Stimulated activated CD8-positive, alpha-beta memory T cell treated with anti-CD3 and anti-CD28 coated beads, Interleukin-7, amount 100 ng/mL, for 1 hour (primary cell): ENCODE measurements at regions not wholly inside any gene's neighbourhood (a gene's known extent, or its start where the extent isn't known, plus 50 kb on each side); places are given as distances from the start of the nearest gene placed in this dataset.
"Not testable (repeated sequence)": the region's sequence is repeated elsewhere in the genome, so short reads cannot be mapped to it uniquely, and the experiment has no call there.

ENCODE experiments used
- DNase-seq, 2 donors: peaks; one replicate each; pipeline ENCODE4 v3.0.0-alpha.2; 2020; ENCODE audit warnings: low read depth in 2 of 2

DNA sequence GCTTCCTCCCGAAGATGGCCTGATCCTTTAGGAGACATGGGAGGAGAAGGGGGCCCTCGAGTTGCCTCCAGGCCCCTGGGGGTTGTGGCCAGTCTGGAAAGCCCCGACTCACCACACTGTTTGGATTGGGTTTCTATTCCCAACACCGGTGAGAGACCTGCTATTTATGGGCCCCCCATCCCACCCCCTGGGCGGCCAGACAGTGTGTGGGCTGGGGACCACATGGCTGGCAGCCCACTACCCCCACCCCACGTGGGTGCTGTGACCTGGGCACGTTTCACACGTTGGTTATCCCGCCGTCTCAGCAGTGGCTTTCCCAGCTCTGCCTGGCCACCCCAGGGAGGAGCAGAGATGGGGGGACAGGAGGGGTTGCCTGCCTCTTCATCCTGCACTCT is 116.1 kb downstream of the VEGFA start:
- no peak for DNase-seq

DNA sequence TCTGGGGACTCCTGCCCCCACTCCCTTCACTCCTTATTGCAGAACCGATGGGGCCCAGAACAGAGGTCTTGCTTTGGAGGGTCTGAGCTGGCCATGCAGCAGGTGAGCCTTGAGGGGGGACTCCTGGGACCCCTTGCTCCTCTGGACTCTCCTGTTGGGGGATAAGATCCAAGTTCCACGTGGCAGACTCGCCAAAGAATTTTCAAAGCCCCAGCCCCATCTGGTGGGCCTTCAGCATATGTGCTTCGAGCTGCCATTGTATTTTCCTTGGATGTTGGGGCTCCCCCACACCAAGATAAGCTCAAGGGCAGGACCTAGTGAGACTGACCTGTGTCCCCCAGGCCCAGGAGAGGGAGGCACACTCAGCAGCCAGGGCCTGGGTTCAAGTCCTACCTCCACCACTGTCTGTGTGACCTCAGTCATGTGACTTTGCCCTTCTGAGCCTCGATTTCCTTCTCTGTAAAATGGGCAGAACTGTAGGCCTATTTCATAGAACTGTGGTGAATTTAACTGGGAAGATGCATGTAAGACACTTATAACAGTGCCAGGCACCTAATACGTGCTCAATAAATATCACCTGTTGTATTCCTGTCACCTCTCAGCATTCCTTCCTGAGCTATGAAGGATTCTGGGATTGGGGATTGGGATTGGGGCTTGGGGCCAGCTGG is 115.5 kb downstream of the VEGFA start:
- DNase-seq = no peak

DNA sequence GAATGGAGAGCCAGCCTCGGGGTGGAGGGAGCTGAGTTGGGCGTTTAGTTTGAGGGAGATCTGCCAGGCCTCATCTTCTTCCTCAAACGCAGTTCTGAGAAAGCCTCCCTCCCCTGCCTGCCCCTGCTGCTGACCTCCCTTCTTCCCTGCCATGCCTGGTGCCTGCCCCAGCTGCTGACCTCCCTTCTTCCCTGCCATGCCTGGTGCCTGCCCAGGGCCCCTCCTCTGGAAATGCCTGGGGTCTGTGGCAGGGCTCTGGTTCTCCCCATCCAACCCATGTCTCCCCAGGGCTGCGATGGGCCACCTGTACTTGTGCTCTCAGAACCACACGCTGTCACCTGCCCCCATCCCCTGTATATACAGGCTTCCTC is 114.6 kb downstream of the VEGFA start:
- no peak for DNase-seq

DNA sequence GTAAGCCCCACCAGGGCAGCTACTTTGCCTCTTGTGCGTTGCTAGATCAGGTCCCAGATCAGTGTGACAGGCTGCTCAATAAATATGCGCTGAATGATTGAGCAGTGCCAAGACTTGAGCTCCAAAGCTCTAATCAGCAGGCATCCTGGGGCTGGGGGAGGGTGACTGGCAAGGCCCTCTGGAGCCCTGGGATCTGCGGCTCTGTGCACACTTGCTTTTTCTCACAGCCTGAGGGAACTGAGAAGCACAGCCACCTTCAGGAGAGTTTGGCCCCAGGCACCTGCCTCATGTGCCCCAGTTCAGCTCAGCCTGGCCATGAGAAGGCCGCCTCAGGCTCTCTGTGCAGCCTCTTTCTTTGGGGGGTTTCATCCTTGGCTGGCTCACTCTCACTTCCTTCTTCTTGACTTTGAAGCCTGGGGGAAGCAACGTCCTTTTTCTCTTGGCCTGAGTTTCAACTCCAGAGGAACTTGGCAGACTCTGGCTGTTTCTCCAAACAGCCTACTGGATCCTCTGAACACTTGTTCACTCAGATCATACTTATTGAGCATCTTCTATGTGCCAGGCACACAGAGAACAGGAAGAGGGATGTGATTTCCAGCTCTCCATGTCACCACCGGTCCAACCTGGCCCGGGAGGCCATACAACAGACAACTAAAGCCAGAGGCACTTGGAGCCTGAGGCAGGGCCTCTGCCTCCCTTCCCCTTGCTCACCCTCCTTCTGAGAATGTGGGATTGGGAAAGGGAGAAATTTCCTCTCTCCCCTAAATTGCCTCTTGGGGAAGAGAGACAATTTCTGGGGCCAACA is 114.0 kb downstream of the VEGFA start:
- no peak for DNase-seq

DNA sequence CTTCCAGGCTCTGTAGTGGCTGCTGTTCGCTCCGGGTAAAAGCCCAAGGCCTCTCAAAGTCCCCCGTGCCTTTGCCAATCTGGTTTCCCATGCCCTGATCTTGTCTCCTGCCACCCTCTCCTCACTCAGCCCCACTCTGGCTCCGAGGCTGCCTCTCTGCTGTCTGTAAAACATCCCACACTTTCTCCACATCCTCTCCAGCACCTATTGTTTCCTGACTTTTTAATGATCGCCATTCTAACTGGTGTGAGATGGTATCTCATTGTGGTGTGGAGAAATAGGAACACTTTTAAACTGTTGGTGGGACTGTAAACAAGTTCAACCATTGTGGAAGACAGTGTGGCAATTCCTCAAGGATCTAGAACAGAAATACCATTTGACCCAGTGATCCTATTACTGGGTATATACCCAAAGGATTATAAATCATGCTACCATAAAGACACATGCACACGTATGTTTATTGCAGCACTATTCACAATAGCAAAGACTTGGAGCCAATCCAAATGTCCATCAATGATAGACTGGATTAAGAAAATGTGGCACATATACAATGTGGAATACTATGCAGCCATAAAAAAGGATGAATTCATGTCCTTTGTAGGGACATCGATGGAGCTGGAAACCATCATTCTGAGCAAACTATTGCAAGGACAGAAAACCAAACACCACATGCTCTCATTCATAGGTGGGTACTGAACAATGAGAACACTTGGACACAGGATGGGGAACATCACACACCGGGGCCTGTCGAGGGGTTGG is 112.9 kb downstream of the VEGFA start:
- DNase-seq = not testable (repeated sequence)

DNA sequence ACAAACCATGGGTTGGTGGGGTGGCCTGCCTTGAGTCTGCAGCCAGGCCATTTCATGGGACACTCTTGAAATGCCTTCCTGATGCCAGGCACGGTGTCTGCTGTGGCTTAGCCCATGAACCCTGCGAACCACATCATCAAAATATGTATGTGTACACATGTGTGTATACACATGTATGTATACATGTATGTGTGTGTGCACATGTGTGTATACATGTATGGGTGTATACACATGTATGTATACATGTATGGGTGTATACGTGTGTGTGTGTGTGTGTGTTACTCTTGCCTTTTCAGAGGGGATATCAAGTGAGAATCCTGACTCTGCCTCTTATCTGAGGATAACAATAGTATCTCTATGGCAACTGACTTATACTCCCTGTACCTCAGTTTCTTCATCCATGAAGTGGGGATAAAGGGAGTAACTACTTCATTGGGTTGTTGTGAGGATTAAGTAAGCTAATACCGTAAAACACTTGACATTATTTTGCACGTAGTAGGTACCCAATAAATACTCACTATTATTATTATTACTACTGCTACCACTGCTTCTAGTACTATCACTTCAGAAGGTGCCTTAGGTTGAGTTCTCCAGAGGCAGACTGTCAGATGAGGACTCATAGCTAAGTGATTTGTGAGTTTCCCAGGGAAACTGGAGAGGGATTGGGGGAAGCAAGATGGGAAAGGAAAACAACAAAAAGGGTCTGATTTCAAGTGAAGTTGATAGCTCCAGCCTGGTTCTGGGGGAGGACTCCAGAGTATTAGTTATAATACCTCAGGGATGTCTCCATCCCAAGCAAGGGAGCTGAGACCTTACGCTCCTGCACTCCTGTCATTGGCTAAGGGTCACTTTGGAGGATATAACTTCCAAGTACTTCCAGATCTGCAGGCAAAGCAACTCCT is 110.5 kb downstream of the VEGFA start:
- DNase-seq = no peak

DNA sequence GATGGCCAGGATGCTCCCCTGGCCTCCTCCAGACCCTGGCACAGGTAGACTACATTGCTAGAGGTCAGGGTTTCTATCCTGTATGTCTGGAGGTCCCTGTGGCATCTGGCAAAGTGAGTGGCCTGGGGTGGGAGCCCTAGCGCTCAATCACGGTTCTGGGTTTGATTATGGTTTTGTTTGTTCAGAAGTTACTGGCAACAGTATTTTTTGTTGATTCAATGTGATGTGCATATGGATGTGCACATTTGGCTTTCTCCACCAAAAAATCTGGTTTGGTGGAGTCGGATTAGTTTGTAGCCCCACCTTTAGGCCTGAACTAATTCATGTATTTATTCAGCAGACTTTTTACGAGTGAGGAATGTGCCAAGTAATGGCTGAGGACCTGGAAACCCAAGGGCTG is 109.7 kb downstream of the VEGFA start:
- DNase-seq = no peak

DNA sequence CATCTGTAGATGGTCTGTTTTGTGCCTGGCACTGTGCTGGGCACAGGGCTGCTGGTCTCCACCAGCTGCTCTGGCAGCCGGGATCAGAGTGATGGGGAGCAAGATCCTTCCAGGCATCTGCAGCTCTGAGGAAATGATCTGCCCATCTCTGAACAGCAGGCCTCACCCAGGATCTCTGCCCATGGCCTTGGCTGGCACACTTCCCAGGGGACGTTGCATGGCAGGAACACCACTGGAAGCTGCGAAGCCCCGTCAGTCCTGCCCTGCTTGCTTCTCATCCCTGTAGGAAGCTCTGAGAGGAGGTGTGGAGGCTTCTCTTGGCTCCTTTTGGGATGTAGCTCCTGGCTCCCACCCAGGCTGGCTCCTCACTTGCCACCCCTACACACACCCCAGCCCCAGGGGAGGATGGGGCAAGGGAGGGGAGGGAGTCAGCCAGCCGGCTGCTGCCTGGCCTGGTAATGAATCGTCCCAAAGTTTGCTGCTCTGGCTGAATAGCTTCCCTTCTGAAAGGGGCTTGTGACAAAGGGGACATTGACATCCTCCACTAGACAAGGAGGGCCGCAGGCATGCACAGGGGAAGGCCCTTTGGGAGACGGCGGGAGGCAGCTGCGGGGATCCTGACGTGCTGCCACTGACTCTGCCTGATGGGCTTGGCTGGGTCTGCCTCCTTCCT is 108.9 kb downstream of the VEGFA start:
- DNase-seq = no peak

DNA sequence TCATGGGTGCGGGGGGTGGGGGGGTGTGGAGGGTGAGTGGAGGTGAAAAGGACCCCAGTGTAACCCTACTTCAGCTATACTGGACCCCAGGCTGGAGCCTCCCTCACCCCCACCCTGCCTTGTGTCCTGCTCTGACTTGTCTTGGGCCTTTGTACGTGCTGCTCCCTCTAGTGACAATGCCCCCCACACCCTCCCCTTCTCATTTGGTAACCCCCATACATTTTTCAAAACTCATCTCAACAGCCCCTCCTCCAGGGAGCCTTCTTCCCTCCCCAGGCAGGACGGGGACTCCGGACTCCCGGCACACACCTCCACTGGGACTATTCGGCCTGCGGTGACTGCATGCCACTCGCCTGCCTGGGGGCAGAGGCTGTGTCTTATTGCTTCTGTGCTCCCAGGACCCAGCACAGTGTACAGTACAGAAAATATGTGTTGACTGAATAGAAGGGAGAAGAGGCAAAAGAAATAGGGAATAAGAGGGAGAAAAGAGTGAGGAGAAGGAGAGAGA is 108.2 kb downstream of the VEGFA start:
- DNase-seq = no peak

DNA sequence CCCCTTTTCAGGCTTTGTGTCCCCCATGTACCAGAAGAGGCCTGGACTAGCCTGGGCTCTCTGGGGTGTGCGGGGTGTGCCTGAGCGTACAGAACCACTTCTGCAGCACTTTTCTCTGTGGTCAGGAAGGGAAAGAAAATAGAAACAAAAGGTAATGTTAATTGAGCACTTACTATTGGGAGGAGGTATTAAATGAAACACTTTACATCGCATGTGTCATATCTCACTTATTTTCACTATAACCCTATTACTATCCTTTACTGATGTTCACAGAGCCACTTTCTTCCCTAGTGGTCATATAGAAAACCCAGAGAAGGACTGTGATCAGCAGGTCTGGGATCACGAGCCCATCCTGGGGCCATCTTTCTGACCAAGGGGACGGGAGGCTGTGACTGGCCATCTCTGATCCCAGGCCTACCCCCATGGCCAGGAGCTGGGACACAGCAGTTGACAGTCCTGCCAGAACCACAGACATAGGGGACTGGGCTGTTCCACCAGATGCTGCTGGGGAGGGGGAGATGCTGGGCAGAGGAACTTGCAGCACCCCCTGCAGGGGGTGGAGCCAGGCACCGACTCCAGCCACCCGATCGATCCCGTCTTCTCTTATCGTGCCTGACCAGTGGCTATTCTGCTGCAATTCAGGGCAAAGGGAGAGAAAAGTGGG is 107.6 kb downstream of the VEGFA start:
- DNase-seq = no peak

DNA sequence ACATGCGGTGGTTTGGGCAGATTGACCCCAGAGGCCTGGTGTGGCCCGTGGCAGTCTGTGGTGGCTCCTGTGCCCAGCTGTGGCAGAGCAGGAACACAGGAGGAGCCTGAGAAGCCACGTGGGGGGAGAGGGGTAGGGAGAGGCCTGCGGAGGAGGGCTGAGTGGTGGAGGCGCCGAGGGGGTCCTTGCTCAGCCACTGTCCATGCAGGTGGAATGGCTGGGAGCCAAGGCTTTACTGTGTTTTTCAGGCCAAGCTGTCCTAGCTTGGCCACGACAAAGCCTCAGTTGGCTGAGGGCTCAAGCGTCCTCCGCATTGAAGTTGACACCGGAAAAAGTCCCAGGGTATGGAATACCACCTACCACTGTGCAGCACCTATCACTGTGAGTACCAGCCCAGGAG is 107.0 kb downstream of the VEGFA start:
- no peak for DNase-seq

DNA sequence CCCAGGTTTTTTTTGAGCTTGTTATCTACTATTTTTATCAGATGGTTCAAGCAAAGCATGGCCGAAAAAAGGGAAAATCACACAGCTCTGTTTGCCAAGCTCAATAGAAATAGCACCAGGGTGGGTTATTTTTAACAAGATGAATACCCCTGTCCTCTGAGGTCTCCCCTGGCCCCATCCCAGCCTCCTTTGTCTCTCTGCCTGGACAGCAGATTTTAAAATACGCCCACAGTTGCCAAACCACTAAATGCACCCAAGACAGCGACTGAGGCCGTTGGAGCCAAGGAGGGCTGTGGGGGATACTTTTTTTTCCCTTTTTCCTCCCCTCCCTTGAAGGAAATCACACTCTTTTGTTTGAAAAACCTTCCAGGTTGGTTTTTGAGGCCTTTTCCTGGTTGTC is 106.6 kb downstream of the VEGFA start:
- no peak for DNase-seq

DNA sequence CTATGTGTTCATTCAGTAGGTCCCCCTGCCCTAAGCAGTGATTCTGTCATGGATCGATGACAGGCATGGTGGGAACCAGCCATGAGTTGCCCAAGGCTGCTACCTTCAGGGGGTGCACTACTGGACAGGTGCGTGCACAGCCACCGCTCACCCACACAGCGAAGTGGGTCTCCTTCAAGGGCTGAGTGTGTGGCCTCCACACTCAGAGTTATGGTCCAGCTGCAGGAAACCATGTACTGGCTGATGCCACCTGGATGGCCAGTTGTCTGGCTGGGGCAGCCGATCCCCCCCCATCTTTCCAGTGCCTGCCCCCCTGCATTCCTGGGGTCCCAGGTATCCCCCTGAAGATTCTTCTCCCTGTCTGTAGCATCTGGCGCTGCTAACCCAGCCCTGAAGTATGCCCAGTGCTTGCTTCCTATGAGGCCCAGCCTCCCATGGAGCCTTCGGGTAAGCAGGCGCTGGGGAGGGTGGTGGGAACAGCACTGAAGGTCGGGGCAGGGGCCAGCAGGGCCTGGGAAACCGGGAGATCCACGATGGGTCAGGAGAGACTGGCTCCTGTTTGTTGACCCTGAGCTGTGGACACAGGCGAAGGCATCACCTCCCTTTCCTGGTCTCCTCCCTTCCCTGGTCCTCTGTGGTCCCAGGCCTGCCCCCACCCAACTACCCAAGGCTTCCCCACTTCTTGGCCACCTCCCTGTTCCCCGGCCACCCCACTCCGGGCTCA is 106.0 kb downstream of the VEGFA start:
- DNase-seq = no peak

DNA sequence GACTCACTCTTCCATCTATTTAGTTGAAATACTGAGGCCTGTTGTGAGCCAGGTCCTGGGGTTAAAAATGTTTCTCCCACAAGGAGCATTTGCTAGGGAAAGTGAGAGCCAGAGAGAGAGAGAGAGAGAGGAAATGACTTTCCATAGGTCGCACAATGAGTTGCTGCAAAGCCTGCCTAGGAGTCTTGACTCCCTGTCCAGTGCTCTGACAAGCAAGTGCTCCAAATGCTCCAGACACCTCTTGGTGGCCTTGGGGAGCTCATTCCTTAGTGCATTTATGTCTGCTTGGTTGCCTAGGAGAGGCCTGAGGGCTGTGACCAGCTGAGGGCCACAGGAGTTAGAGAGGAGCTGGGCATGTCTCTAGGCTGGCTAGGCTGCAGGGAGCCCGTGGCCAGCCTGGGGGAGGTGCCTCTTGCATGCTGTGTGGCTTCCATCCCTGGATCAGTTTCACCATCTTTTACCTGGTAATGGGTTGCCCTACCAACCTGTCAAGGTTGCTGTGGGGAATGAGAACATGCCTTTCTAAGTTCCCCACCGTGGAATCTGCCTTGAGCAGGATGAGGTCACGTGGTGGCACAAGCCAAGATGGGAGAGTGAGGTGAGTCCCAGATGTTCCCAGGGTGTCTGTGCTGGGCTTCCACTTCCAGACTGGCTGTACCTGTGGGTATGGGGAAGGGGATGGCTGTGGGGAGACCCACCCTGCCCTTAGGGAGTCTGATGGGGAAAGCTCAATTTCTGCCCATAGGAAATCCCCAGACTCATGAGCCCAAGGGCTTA is 105.0 kb downstream of the VEGFA start:
- no peak for DNase-seq

DNA sequence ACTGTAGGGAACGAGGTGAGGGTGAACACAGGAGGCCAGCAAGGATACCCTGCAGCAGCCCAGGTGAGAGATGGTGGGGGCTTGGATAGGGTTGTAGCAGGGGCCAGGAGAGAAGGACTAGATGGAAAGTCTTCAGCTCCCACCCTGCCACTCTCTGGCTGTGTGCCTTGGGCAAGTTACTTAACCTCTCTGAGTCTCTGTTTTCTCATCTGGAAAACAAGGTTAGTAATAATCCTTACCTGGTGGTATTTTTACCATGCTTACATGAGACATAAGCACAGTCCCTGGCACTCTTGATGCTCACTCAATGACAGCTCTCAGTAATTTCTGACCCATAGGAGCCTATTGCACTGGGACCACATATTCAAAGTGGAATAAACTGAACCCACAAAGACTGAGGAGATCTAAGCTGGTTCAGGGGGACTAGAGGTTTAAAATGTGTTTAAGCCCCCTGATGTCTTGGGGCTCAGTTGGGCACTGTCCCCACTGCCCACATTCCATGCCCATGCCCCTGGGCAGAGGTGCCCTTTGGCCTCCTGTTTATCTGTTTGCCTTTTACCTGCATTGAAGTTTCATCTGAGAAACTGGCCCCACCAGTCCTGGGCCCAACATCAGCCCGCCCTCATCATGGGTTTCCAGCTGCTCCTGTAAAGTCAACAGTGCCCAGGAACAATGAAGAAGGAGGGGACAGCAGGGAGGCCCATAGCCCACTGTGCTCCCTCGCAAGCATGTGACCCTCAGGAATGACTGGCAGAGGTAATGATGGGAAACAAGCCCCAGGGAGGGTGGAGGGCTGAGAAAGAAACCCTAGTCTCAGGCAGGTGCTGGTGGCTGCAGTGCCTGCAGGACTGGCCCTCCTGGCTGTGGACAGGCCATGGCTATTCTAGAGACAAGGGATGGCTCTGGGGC is 104.0 kb downstream of the VEGFA start:
- no peak for DNase-seq

DNA sequence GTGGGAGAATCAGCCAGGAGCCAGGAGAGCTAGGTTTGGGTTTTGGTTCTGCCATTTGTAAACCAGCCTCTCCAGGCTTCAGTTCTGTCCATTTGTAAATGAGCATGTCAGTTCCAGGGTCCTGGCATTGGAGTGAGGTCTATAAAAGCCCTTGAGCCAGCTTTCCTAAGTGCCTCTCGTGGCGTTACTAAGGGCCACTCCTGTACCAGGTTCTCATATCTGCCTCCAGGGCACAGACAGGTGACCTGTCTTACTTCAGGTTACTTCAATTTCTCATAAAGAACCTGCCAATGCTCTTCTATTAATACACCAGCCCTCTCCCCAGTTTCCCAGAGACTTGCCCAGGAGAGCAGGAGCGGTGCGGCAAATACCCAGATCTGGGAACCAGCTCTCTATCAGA is 101.9 kb downstream of the VEGFA start:
- no peak for DNase-seq

DNA sequence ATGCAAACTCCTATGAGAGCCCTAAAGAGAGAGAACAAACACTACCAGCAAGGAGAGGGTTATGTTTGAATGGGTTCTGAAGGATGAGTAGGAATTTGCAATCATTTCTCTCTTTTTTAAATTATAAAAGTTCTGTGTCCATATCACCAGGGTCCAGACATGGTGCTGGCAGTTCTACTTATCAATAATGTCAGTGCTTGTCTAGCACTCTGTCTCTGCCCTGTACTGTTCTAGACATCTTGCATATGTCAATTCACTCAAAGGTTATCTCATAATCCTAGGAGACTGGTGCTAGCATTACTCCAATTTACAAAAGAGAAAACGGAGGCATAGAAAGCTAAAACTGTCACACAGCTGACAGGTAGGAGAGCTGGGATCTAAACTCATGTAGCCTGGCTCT is 101.3 kb downstream of the VEGFA start:
- DNase-seq = no peak

DNA sequence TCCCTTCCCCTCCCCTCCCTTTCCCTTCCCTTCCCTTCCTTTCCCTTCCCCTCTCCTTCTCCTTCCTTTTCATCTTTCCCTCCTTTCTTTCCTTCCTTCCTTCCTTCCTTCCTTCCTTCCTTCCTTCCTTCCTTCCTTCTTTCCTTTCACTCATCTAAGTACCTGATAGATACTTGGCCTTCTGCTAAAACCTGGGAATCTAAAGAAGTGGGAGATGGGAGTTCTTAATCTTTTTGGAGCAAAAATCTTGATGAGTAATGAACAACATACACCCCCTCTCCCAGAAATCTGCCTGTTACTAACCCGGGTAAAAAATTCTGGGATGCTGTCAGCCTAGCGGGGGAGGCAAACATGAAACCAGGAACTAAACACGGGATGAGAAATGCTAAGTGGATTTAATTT is 100.7 kb downstream of the VEGFA start:
- DNase-seq = no peak
